ENCODE measurements at regions not wholly inside any gene's neighbourhood (a gene's known extent, or its start where the extent isn't known, plus 50 kb on each side); places are given as distances from the start of the nearest gene placed in this dataset.
A peak's percentile ranks its signal among the peaks of the same experiment; 100 is the strongest.

DNA sequence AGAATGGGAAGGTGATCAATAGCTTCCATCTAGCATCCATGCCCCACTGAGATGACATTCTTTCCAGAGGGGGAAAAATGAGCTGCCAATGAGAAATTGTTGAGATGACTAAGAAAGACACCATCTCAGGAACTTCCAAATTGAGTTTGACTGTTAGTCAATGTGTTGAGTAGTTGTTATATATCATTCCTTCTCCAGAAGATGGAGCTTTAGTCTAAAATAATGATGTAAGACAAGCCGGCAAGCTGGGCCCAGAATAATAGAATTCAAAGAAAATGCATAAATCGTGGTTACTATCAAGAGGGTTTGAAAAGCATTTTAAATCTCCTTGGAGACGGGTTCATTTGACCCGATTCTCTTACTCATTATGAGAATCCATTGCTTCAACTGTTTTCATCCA lies 71.0 kb upstream of the ATF7IP2 start:
- no peak for DNase-seq (ENCODE audit: low read depth)

DNA sequence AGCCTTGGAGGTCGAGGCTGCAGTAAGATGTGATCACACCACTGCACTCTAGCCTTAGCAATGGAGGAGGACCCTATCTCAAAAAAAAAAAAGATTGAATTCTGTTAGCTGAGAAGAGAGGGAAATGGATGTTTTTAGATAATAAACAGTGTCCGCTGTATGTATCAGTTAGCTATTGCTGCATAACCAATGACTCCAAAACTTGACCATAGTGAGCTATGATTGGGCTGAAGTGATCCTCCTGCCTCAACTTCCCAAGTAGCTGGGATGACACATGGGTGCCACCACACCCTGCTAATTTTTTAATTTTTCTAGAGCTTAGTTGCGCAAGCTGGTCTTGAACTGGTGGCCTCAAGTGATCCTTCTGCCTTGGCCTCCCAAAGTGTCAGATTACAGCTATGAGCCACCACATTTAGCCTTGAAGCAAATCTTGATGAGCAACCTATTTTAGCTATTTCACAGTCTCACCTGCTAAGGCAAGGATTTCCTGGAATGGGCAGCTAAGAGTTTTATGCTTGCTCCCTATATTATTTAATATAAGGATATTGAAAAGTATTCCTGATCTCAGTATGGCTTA lies 68.3 kb upstream of the ATF7IP2 start:
- no peak for DNase-seq (ENCODE audit: low read depth)

DNA sequence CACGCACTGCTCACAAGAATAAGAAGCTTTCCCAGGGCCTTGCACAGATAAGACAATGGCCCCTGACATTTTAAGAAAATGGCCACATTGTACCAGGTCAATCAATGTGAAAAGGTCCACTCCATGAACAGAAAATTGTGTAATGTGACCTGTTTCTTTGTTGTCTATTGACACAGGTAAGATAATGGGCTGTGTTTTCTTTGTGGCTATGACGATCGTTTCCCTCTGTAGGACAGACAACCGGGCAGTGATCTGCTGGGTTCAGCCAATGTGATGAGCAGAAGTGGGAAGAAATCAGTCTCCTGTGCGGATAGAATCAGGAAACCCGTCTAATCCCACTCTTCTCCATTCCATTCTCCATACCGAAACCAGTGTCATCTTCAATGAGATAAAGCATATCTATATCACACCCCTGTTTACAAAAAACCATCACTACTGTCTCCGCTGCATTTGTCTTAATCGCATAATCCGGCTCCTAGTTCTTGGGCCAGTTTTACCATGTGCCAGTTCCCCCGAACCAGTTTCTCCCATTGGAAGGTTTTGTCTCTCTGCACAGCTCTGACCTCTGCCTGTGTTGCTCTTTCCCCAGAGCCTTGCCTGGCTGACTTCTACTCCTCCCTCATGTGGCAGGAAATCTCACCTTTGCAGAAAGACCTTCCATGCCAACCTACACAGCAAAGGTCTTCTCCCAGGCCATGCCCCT lies 66.9 kb upstream of the ATF7IP2 start:
- DNase-seq (ENCODE audit: low read depth): no peak

DNA sequence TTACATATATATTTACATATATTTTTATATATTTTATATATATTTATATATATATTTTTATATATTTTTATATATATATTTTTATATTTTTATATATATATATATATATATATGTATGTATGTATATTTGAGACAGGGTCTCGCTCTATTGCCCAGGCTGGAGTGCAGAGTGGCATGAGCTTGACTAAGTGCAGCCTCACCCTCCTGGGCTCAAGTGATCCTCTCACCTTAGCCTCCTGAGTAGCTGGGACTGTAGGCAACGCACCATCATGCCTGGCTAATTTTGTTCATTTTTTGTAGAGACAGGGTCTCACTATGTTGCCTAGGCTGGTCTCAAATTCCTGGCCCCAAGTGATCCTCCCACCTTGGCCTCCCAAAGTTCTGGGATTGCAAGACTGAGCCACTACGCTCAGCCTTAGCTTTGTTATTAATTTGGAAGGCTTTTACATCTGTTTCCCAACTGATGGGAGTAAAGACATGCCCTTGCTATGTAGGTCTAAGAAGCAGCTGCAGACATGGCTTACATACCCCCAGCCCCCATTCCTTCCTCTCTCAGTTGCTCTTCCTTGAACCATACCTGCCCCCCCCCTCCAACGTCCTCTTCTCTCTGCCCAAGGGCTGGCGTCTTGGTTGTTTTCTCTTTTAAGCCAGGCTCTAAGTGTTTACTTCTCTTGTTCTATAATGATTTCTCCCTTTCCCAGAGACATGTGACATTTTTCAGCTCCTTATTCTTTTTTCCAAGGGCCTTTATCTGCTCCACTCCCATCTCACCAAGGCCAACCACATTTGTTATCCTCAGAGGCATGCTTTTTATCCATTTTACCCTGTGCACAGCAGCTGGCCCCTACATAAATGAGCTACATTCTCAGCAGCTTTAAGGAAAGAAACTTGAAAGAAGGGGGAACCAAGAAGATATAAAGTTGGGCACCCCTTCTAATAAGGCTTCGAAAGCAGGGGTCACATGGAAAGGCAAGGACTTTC lies 64.2 kb upstream of the ATF7IP2 start:
- DNase-seq (ENCODE audit: low read depth): no peak

DNA sequence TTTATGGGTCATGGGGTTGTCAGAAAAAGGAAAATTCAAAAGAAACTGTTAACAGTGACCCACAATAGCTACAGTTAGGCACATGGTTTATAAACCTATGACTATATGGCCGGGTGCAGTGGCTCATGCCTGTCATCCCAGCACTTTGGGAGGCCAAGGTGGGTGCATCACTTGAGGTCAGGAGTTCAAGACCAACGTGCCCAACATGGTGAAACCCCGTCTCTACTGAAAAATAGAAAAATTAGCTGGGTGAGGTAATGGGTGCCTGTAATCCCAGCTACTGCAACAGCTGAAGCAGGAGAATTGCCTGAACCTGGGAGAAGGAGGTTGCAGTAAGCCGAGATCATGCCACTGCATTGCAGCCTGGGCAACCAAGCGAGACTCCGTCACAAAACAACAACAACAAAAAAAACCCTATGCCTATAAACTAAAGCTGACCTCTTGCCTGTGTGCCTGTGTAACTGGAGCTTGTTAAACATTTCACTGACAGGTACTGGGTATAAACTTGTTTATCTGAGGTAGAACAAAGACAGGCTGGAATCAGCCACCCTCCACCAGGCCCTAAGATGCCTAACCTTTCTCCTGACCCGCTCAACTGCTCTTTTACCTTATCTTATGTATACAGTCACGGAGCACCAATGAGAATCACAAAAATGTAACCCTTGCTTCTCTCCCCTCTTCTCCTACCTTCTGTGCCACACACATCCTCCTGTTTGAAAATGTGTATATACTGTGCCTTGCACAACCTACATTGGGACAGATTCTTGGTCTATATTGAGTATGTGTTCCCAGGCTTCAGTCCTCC lies 62.9 kb upstream of the ATF7IP2 start:
- no peak for DNase-seq (ENCODE audit: low read depth)

DNA sequence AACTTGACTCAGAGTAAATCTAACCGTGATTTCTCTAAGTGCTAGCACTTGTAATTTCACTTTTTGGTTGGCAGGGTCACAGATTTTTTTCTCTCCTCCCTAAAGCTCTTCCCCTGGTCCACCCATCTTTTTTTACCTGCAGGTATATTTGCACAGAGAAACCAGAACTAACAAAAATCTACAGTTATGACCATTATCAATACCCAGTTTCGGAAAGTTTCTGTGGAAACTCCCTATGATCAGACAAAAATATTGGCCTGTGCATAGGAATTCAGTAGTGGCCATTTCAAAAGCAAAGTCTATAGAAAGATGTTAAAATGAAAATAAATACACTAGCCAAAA lies 62.4 kb upstream of the ATF7IP2 start:
- no peak for DNase-seq (ENCODE audit: low read depth)

DNA sequence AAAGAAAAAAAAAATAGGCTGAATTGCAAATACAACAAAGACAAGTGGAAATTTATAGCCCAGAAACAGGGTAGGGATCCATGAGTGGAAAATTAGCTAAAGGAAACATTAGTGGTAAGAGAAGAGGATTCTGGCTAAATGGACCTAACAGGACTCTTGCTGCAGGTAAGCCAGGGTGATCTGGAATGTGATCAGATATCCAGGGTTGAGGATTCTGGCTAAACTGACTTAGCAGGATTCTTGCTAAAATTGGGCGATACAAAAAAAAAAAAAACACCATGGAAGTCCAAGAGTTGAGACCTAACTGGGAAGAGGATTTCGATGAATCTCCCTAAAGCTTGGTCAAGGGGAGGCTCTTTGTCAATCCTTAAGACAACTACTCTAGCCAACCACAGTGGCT lies 61.7 kb upstream of the ATF7IP2 start:
- DNase-seq (ENCODE audit: low read depth): no peak

DNA sequence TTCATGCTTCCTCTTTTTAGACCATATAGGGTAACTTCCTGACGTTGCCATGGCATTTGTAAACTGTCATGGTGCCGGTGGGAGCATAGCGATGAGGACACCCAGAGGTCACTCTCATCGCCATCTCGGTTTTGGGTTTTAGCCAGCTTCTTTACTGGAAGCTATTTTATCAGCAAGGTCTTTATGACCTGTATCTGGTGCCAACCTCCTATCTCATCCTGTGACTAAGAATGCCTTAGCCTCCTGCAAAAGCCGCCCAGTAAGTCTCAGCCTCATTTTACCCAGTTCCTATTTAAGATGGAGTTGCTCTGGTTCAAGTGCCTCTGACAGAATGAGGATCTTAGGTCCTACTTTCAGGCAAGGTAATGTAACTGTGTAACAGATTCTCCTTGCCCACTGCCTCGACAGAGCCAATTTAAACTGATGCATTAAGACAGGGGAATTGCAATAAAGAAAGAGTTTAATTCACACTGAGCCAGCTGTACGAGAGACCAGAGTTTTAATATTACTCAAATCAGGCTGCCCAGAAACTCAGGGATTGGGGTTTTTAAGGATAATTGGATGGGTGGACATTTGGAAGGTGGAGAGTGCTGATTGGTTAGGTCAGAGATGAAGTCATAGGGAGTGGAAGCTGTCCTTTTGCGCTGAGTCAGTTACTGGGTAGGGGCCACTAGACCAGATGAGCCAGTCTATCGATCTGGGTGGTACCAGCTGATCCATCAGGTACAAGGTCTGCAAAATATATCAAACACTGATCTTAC lies 59.9 kb upstream of the ATF7IP2 start:
- DNase-seq (ENCODE audit: low read depth): no peak

DNA sequence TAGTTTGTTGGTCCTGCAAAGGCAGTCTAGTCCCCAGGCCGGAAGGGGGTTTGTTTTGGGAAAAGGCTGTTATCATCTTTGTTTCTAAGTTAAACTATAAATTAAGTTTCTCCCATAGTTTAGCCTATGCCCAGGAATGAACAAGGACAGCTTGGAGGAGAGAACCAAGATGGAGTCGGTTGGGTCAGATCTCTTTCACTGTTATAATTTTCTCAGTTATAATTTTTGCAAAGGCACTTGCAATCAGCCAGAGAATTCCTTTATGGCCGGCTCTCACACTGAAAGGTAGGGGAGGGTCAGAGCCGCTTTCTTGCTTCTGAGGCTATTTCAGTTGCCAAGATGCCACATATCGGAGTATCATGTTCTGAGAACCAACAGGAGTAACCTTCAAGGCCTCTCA lies 59.2 kb upstream of the ATF7IP2 start:
- DNase-seq (ENCODE audit: low read depth): no peak

DNA sequence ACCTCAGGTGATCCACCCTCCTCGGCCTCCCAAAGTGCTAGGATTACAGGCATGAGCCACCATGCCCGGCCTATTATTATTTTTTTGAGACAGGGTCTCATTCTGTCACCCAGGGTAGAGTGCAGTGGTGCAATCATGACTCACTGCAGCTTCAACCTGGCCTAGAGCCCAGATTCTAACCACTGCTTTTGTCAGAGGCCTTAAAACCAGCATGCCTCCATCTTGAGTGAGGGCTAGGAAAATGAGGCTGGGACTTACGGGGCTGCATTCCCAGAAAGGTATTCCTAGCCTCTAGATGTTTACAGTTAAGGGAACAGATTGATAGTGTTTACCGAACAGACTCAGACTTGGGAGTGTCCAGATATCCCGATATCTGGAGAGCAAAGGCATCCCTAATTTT lies 57.6 kb upstream of the ATF7IP2 start:
- peak; percentile 11 for DNase-seq (ENCODE audit: low read depth)

DNA sequence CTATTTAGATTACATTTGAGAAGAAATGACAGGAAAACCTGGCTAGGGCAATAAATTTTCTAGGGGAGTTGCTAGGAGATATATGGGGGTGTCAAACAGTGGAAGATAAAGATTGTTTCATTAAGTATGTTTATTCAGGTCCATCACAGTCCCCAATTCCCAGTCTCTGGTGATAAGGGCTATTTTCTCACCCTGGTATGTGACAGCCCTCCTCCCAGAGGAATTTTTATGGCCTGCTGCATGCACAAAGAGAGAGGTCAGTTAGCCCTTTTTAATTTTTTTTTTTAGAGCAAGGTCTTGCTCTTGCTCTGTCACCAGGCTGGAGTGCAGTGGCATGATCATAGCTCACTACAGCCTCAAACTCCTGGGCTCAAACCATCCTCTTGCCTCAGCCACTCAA lies 53.6 kb upstream of the ATF7IP2 start:
- DNase-seq (ENCODE audit: low read depth): no peak

DNA sequence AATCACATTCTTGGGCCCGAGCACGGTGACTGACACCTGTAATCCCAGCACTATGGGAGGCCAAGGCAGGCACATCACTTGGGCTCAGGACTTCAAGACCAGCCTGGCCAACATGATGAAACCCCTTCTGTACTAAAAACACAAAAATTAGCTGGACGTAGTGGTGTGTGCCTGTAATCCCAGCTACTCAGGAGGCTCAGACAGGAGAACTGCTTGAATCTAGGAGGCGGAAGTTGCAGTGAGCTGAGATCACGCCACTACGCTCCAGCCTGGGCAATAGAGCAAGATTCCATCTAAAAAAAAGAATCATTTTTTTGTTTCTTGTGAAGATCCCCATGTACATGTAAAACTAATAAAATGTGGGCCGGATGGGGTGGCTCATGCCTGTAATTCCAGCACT lies 53.1 kb upstream of the ATF7IP2 start:
- no peak for DNase-seq (ENCODE audit: low read depth)

DNA sequence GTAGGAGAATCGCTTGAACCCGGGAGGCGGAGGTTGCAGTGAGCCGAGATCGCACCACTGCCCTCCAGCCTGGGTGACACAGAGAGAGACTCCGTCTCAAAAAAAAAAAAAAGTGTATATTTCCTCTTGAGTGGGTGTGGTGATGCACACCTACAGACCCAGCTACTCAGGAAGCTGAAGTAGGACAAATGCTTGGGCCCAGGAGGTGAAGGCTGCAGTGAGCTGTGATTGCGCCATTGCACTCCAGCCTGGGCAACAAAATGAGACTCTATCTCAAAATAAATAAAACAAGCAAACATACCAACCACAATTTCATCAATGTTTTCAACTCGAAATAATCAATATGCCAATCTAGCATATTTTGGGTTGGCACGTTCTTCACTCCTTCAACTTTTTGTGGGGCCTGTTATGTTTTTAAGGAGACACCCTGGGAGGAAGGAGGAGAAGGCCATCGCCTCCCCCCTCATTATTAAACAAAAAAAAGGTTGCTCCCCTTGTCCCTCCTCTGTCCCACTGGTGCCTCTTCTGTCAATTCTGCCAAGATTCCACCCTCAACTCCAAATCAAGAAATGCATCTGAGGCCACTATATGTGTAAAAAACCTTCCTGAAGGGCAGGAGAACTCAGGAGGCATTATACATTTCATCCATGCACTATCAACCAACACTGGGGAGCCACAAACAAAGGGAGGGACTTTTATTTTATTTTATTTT lies 52.4 kb upstream of the ATF7IP2 start:
- no peak for DNase-seq (ENCODE audit: low read depth)

DNA sequence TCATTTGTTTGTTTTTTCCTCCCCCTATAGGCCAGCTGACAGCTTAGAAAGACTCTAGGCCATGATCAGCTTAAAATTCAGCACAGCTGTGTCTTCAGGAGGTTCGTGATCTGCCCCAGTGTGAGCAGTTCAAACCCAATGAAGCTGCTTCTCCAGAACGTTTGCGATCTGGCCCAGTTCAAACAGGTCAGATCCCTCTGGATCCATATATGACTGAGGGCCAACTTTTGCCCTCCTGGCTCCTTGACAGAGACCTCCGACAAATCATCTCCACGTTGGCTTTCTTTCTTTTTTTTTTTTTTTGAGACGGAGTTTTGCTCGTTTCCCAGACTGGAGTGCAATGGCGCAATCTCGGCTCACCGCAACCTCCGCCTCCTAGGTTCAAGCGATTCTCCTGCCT lies 50.2 kb upstream of the ATF7IP2 start:
- no peak for DNase-seq (ENCODE audit: low read depth)
